SK-N-MC (cell line): ENCODE measurements at regions not wholly inside any gene's neighbourhood (a gene's known extent, or its start where the extent isn't known, plus 50 kb on each side); places are given as distances from the start of the nearest gene placed in this dataset.

Experiments used
- EZH2 ChIP-seq: fragments of 200-600 bp; sonication (generic); IDR thresholded peaks from one replicate; pipeline ENCODE4 v1.6.1; 2017; ENCODE audit warnings: antibody characterized with exemption
- FOXP2 ChIP-seq: optimal IDR thresholded peaks from 2 replicates; pipeline ENCODE3; 2011; ENCODE audit warnings: mild to moderate bottlenecking, moderate library complexity; ENCODE audit not compliant: insufficient read depth; ENCODE audit errors: extremely low read length, control extremely low read depth
- POLR2AphosphoS5 ChIP-seq: IDR thresholded peaks from 2 replicates; pipeline ENCODE4 v1.6.1; 2012; ENCODE audit warnings: mild to moderate bottlenecking, low read depth, low read length, borderline replicate concordance

GRCh38 chr3:180102134-180102533 is 65.4 kb upstream of the PEX5L start:
- no peak for TF ChIP-seq POLR2AphosphoS5
- no peak for TF ChIP-seq EZH2
- TF ChIP-seq FOXP2: no peak
